CD8-positive, alpha-beta memory T cell (primary cell): ENCODE measurements at regions not wholly inside any gene's neighbourhood (a gene's known extent, or its start where the extent isn't known, plus 50 kb on each side); places are given as distances from the start of the nearest gene placed in this dataset.

Source experiments
- CTCF ChIA-PET: fragments of 350-600 bp; sonication (Branson Sonifier 250); formaldehyde crosslinking; loops from one replicate; lab custom pipeline; 2021; ENCODE audit warnings: antibody characterized with exemption; lab: Charles Lee
- POLR2A ChIA-PET: fragments of 350-600 bp; sonication (Branson Sonifier 250); formaldehyde crosslinking; loops from one replicate; lab custom pipeline; 2021; ENCODE audit warnings: antibody characterized with exemption; lab: Charles Lee
- DNase-seq, 5 donors: peaks; one replicate each; pipeline versions ENCODE4 v3.0.0 to v3.0.0-alpha.2; 2020 to 2022; ENCODE audit warnings: mixed read lengths in 1 of 5
- H3K27ac ChIP-seq: one replicate; pipeline ENCODE4 v1.7.0; 2013; ENCODE audit warnings: low read depth, mild to moderate bottlenecking, low read length, moderate library complexity
- H3K27me3 ChIP-seq: 2 replicates; pipeline ENCODE4 v1.7.0; 2013; ENCODE audit warnings: low read length, mild to moderate bottlenecking; ENCODE audit not compliant: insufficient read depth, poor library complexity, severe bottlenecking
- H3K36me3 ChIP-seq: 2 replicates; pipeline ENCODE4 v1.7.0; 2013; ENCODE audit warnings: mild to moderate bottlenecking, low read length, moderate library complexity; ENCODE audit not compliant: insufficient read depth
- H3K4me1 ChIP-seq: 2 replicates; pipeline ENCODE4 v1.7.0; 2013; ENCODE audit warnings: mild to moderate bottlenecking, low read length, moderate library complexity; ENCODE audit not compliant: insufficient read depth
- H3K4me3 ChIP-seq: 2 replicates; pipeline ENCODE4 v1.7.0; 2013; ENCODE audit warnings: mild to moderate bottlenecking, low read length
- H3K9me3 ChIP-seq: 2 replicates; pipeline ENCODE4 v1.7.0; 2013; ENCODE audit warnings: mild to moderate bottlenecking, low read length
- H3K27ac Mint-ChIP-seq, 8 donors: one replicate each; pipeline ENCODE4 v1.8.0; 2020 to 2021; ENCODE audit warnings: mixed read lengths in 8 of 8, mild to moderate bottlenecking in 6 of 8, inconsistent platforms in 3 of 8, moderate library complexity in 3 of 8
- H3K27me3 Mint-ChIP-seq, 2 donors: one replicate each; pipeline ENCODE4 v1.8.0; 2020 to 2021; ENCODE audit warnings: mixed read lengths in 2 of 2, mild to moderate bottlenecking in 1 of 2, moderate library complexity in 1 of 2
- H3K36me3 Mint-ChIP-seq, 3 donors: one replicate each; pipeline ENCODE4 v1.8.0; 2020 to 2021; ENCODE audit warnings: mixed read lengths in 3 of 3, inconsistent platforms in 1 of 3, mild to moderate bottlenecking in 1 of 3
- H3K4me1 Mint-ChIP-seq, 3 donors: one replicate each; pipeline ENCODE4 v1.8.0; 2020 to 2021; ENCODE audit warnings: mixed read lengths in 3 of 3, inconsistent platforms in 1 of 3, mild to moderate bottlenecking in 1 of 3
- H3K4me3 Mint-ChIP-seq, 7 donors: one replicate each; pipeline ENCODE4 v1.8.0; 2020 to 2021; ENCODE audit warnings: mixed read lengths in 7 of 7, mild to moderate bottlenecking in 6 of 7, moderate library complexity in 4 of 7, inconsistent platforms in 2 of 7
- H3K9me3 Mint-ChIP-seq, 5 donors: one replicate each; pipeline ENCODE4 v1.8.0; 2020 to 2022; ENCODE audit warnings: mixed read lengths in 5 of 5, mild to moderate bottlenecking in 3 of 5, moderate library complexity in 2 of 5, inconsistent platforms in 1 of 5

- no peak for DNase-seq
Measured at GRCh38 chr2:6495466-6495865, 370.2 kb downstream of the CMPK2 start.

GRCh38 chr2:6496376-6496775 is 369.3 kb downstream of the CMPK2 start:
- no peaks in the 10 kb centered on the region for H3K27me3 ChIP-seq
- H3K27ac ChIP-seq, result no peak overlapping the region
- Mint-ChIP-seq H3K4me3 (no peak overlapping the region), H3K4me1 (no peaks in the 10 kb centered on the region), H3K9me3 (peaks cover 0 to 2% (median 2%) of the 10 kb centered on the region in 5 donors), H3K27ac (no peak overlapping the region), H3K27me3 (no peaks in the 10 kb centered on the region), H3K36me3 (no peaks in the 10 kb centered on the region)
- no peaks in the 10 kb centered on the region for H3K4me1 ChIP-seq
- H3K36me3 ChIP-seq, result no peaks in the 10 kb centered on the region
- no peaks in the 10 kb centered on the region for H3K9me3 ChIP-seq
- POLR2A ChIA-PET, result no interaction called here
- H3K4me3 ChIP-seq, result no peak overlapping the region
- no peak for DNase-seq
- CTCF ChIA-PET, result no interaction called here

More at GRCh38 chr2:6495466-6495865, 370.2 kb downstream of the CMPK2 start:
- peaks cover 0 to 6% (median 2%) of the 10 kb centered on the region in 5 donors for H3K9me3 Mint-ChIP-seq
- Histone ChIP-seq H3K27ac (no peak overlapping the region), H3K9me3 (no peaks in the 10 kb centered on the region), H3K4me1 (no peaks in the 10 kb centered on the region), H3K4me3 (no peak overlapping the region), H3K36me3 (no peaks in the 10 kb centered on the region), H3K27me3 (no peaks in the 10 kb centered on the region)
- no peak overlapping the region for H3K4me3 Mint-ChIP-seq
- H3K36me3 Mint-ChIP-seq, result no peaks in the 10 kb centered on the region
- POLR2A ChIA-PET, result no interaction called here
- H3K4me1 Mint-ChIP-seq, result no peaks in the 10 kb centered on the region
- no peak overlapping the region for H3K27ac Mint-ChIP-seq
- CTCF ChIA-PET, result no interaction called here
- peaks cover 0 to 4% of the 10 kb centered on the region in 2 donors for H3K27me3 Mint-ChIP-seq

GRCh38 chr2:6497048-6497447 is 368.7 kb downstream of the CMPK2 start:
- ChIA-PET CTCF (no interaction called here), POLR2A (no interaction called here)
- Mint-ChIP-seq H3K9me3 (peaks cover 0 to 2% (median 2%) of the 10 kb centered on the region in 5 donors), H3K4me1 (no peaks in the 10 kb centered on the region), H3K27me3 (no peaks in the 10 kb centered on the region), H3K27ac (no peak overlapping the region), H3K36me3 (no peaks in the 10 kb centered on the region), H3K4me3 (no peak overlapping the region)
- Histone ChIP-seq H3K27me3 (no peaks in the 10 kb centered on the region), H3K9me3 (no peaks in the 10 kb centered on the region), H3K27ac (no peak overlapping the region), H3K36me3 (no peaks in the 10 kb centered on the region), H3K4me3 (no peak overlapping the region), H3K4me1 (no peaks in the 10 kb centered on the region)
- DNase-seq, result no peak

GRCh38 chr2:6498841-6499240 is 366.9 kb downstream of the CMPK2 start:
- H3K9me3 ChIP-seq, result no peaks in the 10 kb centered on the region
- no peak overlapping the region for H3K4me3 ChIP-seq
- no peak overlapping the region for H3K4me3 Mint-ChIP-seq
- ChIA-PET POLR2A (no interaction called here), CTCF (no interaction called here)
- H3K36me3 Mint-ChIP-seq, result no peaks in the 10 kb centered on the region
- no peaks in the 10 kb centered on the region for H3K27me3 ChIP-seq
- peaks cover 0 to 2% (median 0%) of the 10 kb centered on the region in 5 donors for H3K9me3 Mint-ChIP-seq
- H3K4me1 Mint-ChIP-seq, result no peaks in the 10 kb centered on the region
- no peaks in the 10 kb centered on the region for H3K36me3 ChIP-seq
- H3K27ac Mint-ChIP-seq, result no peak overlapping the region
- H3K27ac ChIP-seq, result no peak overlapping the region
- DNase-seq, result no peak
- no peaks in the 10 kb centered on the region for H3K4me1 ChIP-seq
- no peaks in the 10 kb centered on the region for H3K27me3 Mint-ChIP-seq

GRCh38 chr2:6499691-6500090 is 366.0 kb downstream of the CMPK2 start:
- Histone ChIP-seq H3K36me3 (no peaks in the 10 kb centered on the region), H3K9me3 (no peaks in the 10 kb centered on the region), H3K27me3 (no peaks in the 10 kb centered on the region), H3K4me1 (no peaks in the 10 kb centered on the region), H3K27ac (no peak overlapping the region), H3K4me3 (no peak overlapping the region)
- POLR2A ChIA-PET, result no interaction called here
- peaks cover 0 to 2% (median 0%) of the 10 kb centered on the region in 5 donors for H3K9me3 Mint-ChIP-seq
- CTCF ChIA-PET, result no interaction called here
- H3K27me3 Mint-ChIP-seq, result no peaks in the 10 kb centered on the region
- H3K27ac Mint-ChIP-seq, result no peak overlapping the region
- no peaks in the 10 kb centered on the region for H3K4me1 Mint-ChIP-seq
- no peak for DNase-seq
- H3K36me3 Mint-ChIP-seq, result no peaks in the 10 kb centered on the region
- H3K4me3 Mint-ChIP-seq, result no peak overlapping the region

- H3K36me3 Mint-ChIP-seq, result no peaks in the 10 kb centered on the region
- H3K27me3 ChIP-seq, result no peaks in the 10 kb centered on the region
- POLR2A ChIA-PET, result no interaction called here
- H3K27ac ChIP-seq, result no peak overlapping the region
- no peaks in the 10 kb centered on the region for H3K27me3 Mint-ChIP-seq
- peaks cover 0 to 4% (median 0%) of the 10 kb centered on the region in 5 donors for H3K9me3 Mint-ChIP-seq
- no peaks in the 10 kb centered on the region for H3K9me3 ChIP-seq
- H3K4me1 Mint-ChIP-seq, result no peaks in the 10 kb centered on the region
- no peaks in the 10 kb centered on the region for H3K4me1 ChIP-seq
- H3K4me3 ChIP-seq, result no peak overlapping the region
- no peak overlapping the region for H3K4me3 Mint-ChIP-seq
- H3K36me3 ChIP-seq, result no peaks in the 10 kb centered on the region
- no peak overlapping the region for H3K27ac Mint-ChIP-seq
- no peak for DNase-seq
- CTCF ChIA-PET, result no interaction called here
Measured at GRCh38 chr2:6506361-6506794, 359.3 kb downstream of the CMPK2 start.

GRCh38 chr2:6506859-6507258 is 358.8 kb downstream of the CMPK2 start:
- ChIA-PET POLR2A (no interaction called here), CTCF (no interaction called here)
- Histone ChIP-seq H3K27me3 (no peaks in the 10 kb centered on the region), H3K36me3 (no peaks in the 10 kb centered on the region), H3K4me3 (no peak overlapping the region), H3K4me1 (no peaks in the 10 kb centered on the region), H3K27ac (no peak overlapping the region), H3K9me3 (no peaks in the 10 kb centered on the region)
- Mint-ChIP-seq H3K4me3 (no peak overlapping the region), H3K4me1 (no peaks in the 10 kb centered on the region), H3K27me3 (no peaks in the 10 kb centered on the region), H3K36me3 (no peaks in the 10 kb centered on the region), H3K9me3 (peaks cover 0 to 4% (median 0%) of the 10 kb centered on the region in 5 donors), H3K27ac (no peak overlapping the region)
- DNase-seq, result no peak

- Mint-ChIP-seq H3K9me3 (peaks cover 0 to 4% (median 2%) of the 10 kb centered on the region in 5 donors), H3K36me3 (no peaks in the 10 kb centered on the region), H3K27ac (no peak overlapping the region), H3K27me3 (no peaks in the 10 kb centered on the region), H3K4me3 (no peak overlapping the region), H3K4me1 (no peaks in the 10 kb centered on the region)
- Histone ChIP-seq H3K4me1 (no peaks in the 10 kb centered on the region), H3K4me3 (no peak overlapping the region), H3K9me3 (no peaks in the 10 kb centered on the region), H3K36me3 (no peaks in the 10 kb centered on the region), H3K27ac (no peak overlapping the region), H3K27me3 (no peaks in the 10 kb centered on the region)
- POLR2A ChIA-PET, result no interaction called here
- CTCF ChIA-PET, result no interaction called here
- no peak for DNase-seq
Measured at GRCh38 chr2:6510532-6510931, 355.2 kb downstream of the CMPK2 start.

- no peak overlapping the region for H3K4me3 ChIP-seq
- peaks cover 0 to 2% (median 0%) of the 10 kb centered on the region in 5 donors for H3K9me3 Mint-ChIP-seq
- ChIA-PET POLR2A (no interaction called here), CTCF (no interaction called here)
- H3K4me1 Mint-ChIP-seq, result no peaks in the 10 kb centered on the region
- H3K4me1 ChIP-seq, result no peaks in the 10 kb centered on the region
- H3K36me3 Mint-ChIP-seq, result no peaks in the 10 kb centered on the region
- peaks cover 0 to under 1% of the 10 kb centered on the region in 2 donors for H3K27me3 Mint-ChIP-seq
- no peak overlapping the region for H3K27ac Mint-ChIP-seq
- DNase-seq, result no peak
- H3K9me3 ChIP-seq, result no peaks in the 10 kb centered on the region
- no peaks in the 10 kb centered on the region for H3K36me3 ChIP-seq
- H3K27ac ChIP-seq, result no peak overlapping the region
- H3K4me3 Mint-ChIP-seq, result no peak overlapping the region
- no peaks in the 10 kb centered on the region for H3K27me3 ChIP-seq
Measured at GRCh38 chr2:6512589-6512988, 353.1 kb downstream of the CMPK2 start.
